GM18909 (cell line): ENCODE measurements at regions not wholly inside any gene's neighbourhood (a gene's known extent, or its start where the extent isn't known, plus 50 kb on each side); places are given as distances from the start of the nearest gene placed in this dataset.
"Not testable (repeated sequence)": the region's sequence is repeated elsewhere in the genome, so short reads cannot be mapped to it uniquely, and the experiment has no call there.

ENCODE experiments used
- ATAC-seq: cut with Tn5 transposase; IDR thresholded peaks from one replicate; pipeline ENCODE4 v1.9.1; 2021; ENCODE audit warnings: mild to moderate bottlenecking; ENCODE audit not compliant: unreplicated experiment, poor library complexity

DNA sequence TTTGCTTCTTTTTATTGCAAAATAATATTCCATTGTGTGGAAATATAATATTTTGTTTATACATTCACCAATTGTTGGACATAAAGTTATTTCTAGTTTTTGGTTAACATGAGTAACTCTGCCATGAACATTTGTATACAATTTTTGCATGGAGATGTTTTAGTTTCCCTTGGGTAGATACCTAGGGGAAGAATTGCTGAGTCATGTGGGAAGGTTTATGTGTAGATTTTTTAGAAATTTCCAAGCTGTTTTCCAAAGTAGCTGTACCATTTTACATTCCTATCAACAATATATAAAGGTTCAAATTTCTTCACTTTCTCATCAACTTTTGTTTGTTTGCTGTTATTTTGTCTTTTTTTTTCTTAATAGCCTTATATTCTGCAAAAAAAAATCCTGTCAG, 664.7 kb upstream of the FBXO33 start:
- ATAC-seq = no peak

- ATAC-seq = no peak
These were observed 661.6 kb upstream of the FBXO33 start for GRCh38 chr14:40093800-40094199.

DNA sequence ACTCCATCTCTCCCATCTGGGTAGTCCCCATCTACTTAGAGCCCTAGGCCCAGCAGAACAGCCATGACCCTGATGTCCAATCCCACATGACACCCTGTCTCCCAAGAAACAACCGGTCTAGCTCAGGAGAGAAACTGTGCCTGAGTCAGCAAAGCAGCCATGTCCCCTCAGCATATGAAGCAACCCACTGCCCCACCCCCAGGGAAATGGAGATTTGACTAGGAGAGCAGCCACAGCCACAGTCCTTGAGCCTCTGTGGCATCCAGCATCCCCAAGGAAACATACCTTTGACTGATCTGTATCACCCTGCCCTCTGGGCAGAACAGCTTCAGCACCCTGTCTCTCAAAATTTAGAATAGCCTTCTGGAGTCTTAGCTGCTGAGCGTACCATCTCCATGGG, 641.9 kb upstream of the FBXO33 start:
- no peak for ATAC-seq

DNA sequence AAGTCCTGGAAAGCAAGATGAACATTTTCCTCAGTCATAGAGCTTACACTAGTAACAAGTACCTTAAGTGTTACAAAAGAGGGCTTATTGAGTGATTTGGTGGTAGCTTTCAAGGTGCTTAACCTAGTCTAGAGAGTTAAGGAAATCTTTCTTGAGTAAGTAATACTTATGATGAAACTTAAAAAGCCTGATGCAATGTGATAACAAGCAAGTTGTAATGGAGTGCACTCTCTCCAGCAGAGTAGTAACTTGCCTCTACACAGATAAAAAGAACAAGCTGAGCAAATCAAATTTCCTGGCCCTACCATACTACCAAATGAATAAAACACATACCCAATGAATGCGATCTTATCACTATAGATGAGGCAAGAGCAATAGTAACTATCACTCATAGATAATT, 639.9 kb upstream of the FBXO33 start:
- ATAC-seq = no peak

GRCh38 chr14:40058901-40059897, 627.0 kb upstream of the FBXO33 start:
- ATAC-seq = no peak

GRCh38 chr14:40053416-40053815, 621.2 kb upstream of the FBXO33 start:
- ATAC-seq = no peak

DNA sequence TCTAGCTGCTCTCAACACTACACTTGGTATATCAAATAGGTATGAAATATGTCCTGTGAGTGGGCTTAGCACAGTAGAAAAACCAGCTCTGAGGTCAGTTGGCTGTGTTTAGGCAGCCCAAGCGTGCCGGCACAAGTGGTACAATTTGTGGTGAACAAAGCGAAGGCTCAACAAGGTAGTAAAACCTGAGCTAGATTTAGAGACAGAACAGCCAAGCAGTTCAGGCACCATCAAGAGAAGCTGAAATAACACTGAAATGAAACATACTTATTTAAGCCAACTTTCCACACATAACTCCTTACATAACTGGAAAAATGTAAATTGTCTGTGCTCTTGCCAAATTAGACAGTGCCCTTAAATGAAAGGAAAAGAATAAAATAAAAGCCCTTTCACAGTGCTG, 596.8 kb upstream of the FBXO33 start:
- no peak for ATAC-seq

- no peak for ATAC-seq
These were observed 592.9 kb upstream of the FBXO33 start for GRCh38 chr14:40025101-40025500.

DNA sequence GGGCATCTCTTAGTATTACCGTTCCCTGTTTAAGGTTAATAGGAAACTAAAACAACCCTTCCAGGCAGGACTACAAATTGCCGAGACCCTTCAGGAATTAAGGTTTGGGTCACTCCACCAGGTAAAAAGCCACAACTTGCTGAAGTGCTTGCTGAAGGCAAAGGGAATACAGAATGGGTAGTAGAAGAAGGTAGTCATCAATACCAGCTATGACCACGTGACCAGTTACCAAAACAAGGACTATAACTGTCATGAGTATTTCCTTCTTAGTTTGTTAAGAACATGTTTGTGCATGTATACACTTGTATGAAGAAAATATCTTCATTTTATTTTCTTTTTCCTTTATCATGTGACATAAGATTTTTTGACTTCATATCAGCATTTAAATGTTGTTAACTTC, 578.7 kb upstream of the FBXO33 start:
- ATAC-seq = no peak

DNA sequence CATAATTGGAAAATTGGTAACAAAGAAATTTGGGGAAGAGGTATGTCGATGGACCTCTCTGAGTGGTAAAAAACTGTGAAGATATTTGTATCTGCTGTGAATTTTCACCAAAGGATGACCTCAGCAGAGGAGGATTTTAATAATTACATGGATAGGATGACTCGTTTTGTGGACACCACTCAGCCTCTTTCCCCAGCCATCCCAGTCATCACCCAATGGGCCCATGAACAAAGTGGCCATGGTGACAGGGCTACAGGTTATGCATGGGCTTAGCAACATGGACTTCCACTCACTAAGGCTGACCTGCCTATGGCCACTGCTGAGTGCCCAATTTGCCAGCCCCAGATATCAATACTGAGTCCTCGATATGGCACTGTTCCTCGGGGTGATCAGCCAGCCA, 577.5 kb upstream of the FBXO33 start:
- ATAC-seq = no peak

DNA sequence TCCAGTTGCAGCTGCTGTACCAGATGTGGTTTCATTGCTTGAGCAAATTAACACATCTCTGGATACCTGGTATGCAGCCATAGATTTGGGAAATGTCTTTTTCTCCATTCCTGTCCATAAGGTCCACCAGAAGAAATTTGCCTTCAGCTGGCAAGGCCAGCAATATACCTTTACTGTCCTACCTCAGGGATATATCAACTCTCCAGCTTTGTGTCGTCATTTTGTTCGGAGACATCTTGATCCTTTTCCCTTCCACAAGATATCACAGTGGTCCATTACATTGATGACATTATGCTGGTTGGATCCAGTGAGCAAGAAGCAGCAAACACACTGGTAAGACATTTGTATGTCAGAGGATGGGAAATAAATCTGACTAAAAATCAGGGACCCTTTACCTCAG, 576.1 kb upstream of the FBXO33 start:
- not testable (repeated sequence) for ATAC-seq

GRCh38 chr14:40004871-40005500, 572.8 kb upstream of the FBXO33 start:
- no peak for ATAC-seq

- no peak for ATAC-seq
These were observed 571.5 kb upstream of the FBXO33 start for GRCh38 chr14:40003773-40004172.

GRCh38 chr14:39998854-39999253, 566.6 kb upstream of the FBXO33 start:
- ATAC-seq = no peak

- no peak for ATAC-seq
These were observed 565.9 kb upstream of the FBXO33 start for GRCh38 chr14:39998114-39998513.

GRCh38 chr14:39991041-39991440, 558.8 kb upstream of the FBXO33 start:
- no peak for ATAC-seq

DNA sequence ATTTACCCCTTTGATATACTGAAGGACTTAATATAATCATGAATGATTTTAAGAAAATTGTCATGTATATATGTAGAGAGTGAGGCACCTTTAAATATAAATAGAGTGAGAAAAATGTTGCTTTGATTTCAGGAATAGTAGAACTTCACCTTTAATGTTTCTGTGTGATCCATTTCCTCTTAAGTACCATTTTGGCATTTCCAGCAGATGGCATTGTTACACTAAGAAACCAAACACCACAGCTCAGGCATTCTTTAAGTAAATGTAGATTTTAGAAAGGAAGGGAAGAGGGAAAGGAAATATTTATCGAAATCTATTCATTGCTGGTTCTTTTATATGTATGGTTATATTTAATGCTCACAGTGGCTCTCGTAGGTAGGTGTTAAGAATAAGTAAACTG, 556.7 kb upstream of the FBXO33 start:
- peak; percentile 54 for ATAC-seq

- ATAC-seq = no peak
These were observed 552.1 kb upstream of the FBXO33 start for GRCh38 chr14:39984323-39984722.

DNA sequence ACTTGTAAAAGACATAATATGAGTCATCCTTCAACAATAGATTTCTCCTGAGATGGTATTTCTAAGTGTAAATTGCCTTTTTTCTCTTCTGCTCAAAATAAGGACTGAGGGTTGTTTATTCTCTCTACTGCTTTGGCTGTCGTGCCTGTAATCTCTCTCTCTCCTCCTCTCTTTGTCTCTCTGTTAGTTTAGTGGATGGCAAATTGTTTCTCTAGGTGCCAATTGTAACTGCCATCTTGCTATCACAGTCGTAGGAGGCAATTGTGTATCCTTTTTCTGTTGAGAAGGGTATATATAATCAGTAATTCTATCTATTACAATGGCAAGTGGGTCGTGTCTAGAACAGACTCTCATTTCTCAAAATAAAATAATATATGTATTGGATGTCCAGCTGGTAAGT, 545.0 kb upstream of the FBXO33 start:
- ATAC-seq = no peak

- ATAC-seq = peak; percentile 100
These were observed 541.8 kb upstream of the FBXO33 start for GRCh38 chr14:39974036-39974435.

GRCh38 chr14:39972704-39973103, 540.5 kb upstream of the FBXO33 start:
- no peak for ATAC-seq

DNA sequence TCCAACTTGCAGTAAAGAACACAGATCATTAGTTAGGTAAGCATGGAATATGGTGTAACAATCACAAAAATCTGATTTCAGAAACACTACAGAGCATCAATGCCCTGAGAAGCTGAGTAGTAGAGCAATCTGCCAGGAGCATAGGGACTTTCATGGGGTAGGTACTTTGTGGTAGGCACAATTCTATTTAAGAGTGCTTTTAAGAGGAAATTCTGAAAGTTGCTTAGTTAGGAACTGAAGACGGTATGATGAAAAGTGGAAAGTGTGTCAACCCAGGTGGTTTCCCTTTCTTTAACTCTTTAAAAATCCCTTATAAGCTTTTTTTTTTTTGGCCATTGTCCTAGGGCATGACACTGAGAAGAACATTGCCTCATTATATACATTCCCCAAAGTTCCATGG, 535.7 kb upstream of the FBXO33 start:
- peak; percentile 47 for ATAC-seq
